Endothelial cell of umbilical vein (primary cell): ENCODE measurements at regions not wholly inside any gene's neighbourhood (a gene's known extent, or its start where the extent isn't known, plus 50 kb on each side); places are given as distances from the start of the nearest gene placed in this dataset.

Experiments used
- BruUV-seq: library from RNA; stranded (reverse); fragments of 400-500 nt; replicated peaks from 2 replicates; lab custom pipeline; 2021; lab: Mats Ljungman, UMichigan
- CTCF ChIA-PET: fragments of 300-600, 350-600 bp; sonication (Branson Sonifier 250); formaldehyde crosslinking; loops from one replicate; lab custom pipeline; 2021; ENCODE audit warnings: antibody characterized with exemption, inconsistent platforms; lab: Charles Lee
- POLR2A ChIA-PET: fragments of 300-600, 350-600 bp; sonication (Branson Sonifier 250); formaldehyde crosslinking; loops from one replicate; lab custom pipeline; 2021; ENCODE audit warnings: antibody characterized with exemption, inconsistent platforms; lab: Charles Lee
- DNase-seq: peaks from one replicate; pipeline ENCODE4 v3.0.0-alpha.2; 2011; ENCODE audit warnings: low read depth, low spot score
- FAIRE-seq: peaks from 2 replicates; lab custom pipeline; 2011; peaks lifted over from hg19 to GRCh38; lab: Jason Lieb, UNC
- H2AFZ ChIP-seq: 2 replicates; pipeline ENCODE4 v1.6.0; 2012; ENCODE audit warnings: low read depth, low read length, control low read depth, inconsistent platforms
- H3K27ac ChIP-seq: 2 replicates; pipeline ENCODE4 v1.5.1; 2011; ENCODE audit warnings: low read depth, mild to moderate bottlenecking, control low read depth, low read length, moderate library complexity; ENCODE audit not compliant: insufficient read depth
- H3K27me3 ChIP-seq, 2 experiments: 2 replicates each; pipeline versions ENCODE4 v1.6.0 to v1.6.1; 2011; ENCODE audit warnings: low read length in 2 of 2, mixed read lengths in 1 of 2; ENCODE audit not compliant: control insufficient read depth in 2 of 2, insufficient read depth in 2 of 2
- H3K36me3 ChIP-seq, 2 experiments: 2 replicates in 1 of 2; 3 replicates in 1 of 2; pipeline ENCODE4 v1.5.1; 2011; ENCODE audit warnings: low read length in 2 of 2, mild to moderate bottlenecking in 1 of 2, moderate library complexity in 1 of 2; ENCODE audit not compliant: control insufficient read depth in 2 of 2, insufficient read depth in 2 of 2; ENCODE audit errors: extremely low read depth in 1 of 2
- H3K4me1 ChIP-seq: 3 replicates; pipeline ENCODE4 v1.5.1; 2011; ENCODE audit warnings: mild to moderate bottlenecking, low read length; ENCODE audit not compliant: control insufficient read depth, insufficient read depth; ENCODE audit errors: extremely low read depth
- H3K4me2 ChIP-seq: 2 replicates; pipeline ENCODE4 v1.6.1; 2011; ENCODE audit warnings: low read length, control low read depth, mixed read lengths; ENCODE audit not compliant: insufficient read depth
- H3K4me3 ChIP-seq, 3 experiments: fragments of 200-600 bp in 1 of 3; sonication (generic), shearing (Covaris generic) in 1 of 3; replicated peaks in 1 of 3; 2 replicates each; pipeline ENCODE4 v1.5.1; 2011 to 2016; ENCODE audit warnings: control low read depth in 3 of 3, low read length in 3 of 3, mild to moderate bottlenecking in 2 of 3, inconsistent platforms in 1 of 3, low read depth in 1 of 3, moderate library complexity in 1 of 3; ENCODE audit not compliant: insufficient read depth in 1 of 3
- H3K79me2 ChIP-seq: 2 replicates; pipeline ENCODE4 v1.6.0; 2012; ENCODE audit warnings: low read length, inconsistent platforms; ENCODE audit not compliant: control insufficient read depth, insufficient read depth
- H3K9ac ChIP-seq: replicated peaks from 2 replicates; pipeline ENCODE3; 2011; ENCODE audit warnings: low read length, control low read depth; ENCODE audit not compliant: insufficient read depth; ENCODE audit errors: extremely low read depth
- H3K9me1 ChIP-seq: replicated peaks from 3 replicates; pipeline ENCODE4 v1.6.0; 2011; ENCODE audit warnings: mild to moderate bottlenecking, low read length; ENCODE audit not compliant: control insufficient read depth, insufficient read depth; ENCODE audit errors: extremely low read depth
- H3K9me3 ChIP-seq: replicated peaks from 2 replicates; pipeline ENCODE4 v1.5.1; 2012; ENCODE audit warnings: low read length, inconsistent platforms; ENCODE audit not compliant: control insufficient read depth, insufficient read depth
- H4K20me1 ChIP-seq: replicated peaks from 2 replicates; pipeline ENCODE3; 2011; ENCODE audit warnings: mild to moderate bottlenecking, low read length; ENCODE audit not compliant: control insufficient read depth, insufficient read depth; ENCODE audit errors: extremely low read depth
- EZH2 ChIP-seq: IDR thresholded peaks from 2 replicates; pipeline ENCODE4 v1.6.1; 2012; ENCODE audit warnings: borderline replicate concordance, low read depth, mild to moderate bottlenecking, moderate library complexity, low read length, inconsistent platforms; ENCODE audit not compliant: severe bottlenecking
- FOS ChIP-seq: IDR thresholded peaks from 2 replicates; pipeline ENCODE4 v1.6.1; 2011; ENCODE audit warnings: mild to moderate bottlenecking, low read length, moderate library complexity, borderline replicate concordance; ENCODE audit not compliant: insufficient read depth
- GATA2 ChIP-seq: IDR thresholded peaks from 2 replicates; pipeline ENCODE4 v1.7.0; 2011; ENCODE audit warnings: low read depth, mild to moderate bottlenecking, moderate library complexity, mixed read lengths, low read length; ENCODE audit not compliant: insufficient read length, insufficient read depth
- JUN ChIP-seq: IDR thresholded peaks from 2 replicates; pipeline ENCODE4 v1.6.1; 2011; ENCODE audit warnings: borderline replicate concordance, low read depth; ENCODE audit not compliant: insufficient read length, insufficient read depth
- MAX ChIP-seq: IDR thresholded peaks from 2 replicates; pipeline ENCODE4 v1.6.1; 2011; ENCODE audit not compliant: insufficient read depth, insufficient read length
- MYC ChIP-seq: IDR thresholded peaks from one replicate; pipeline ENCODE4 v1.6.1; 2011; ENCODE audit warnings: mild to moderate bottlenecking, low read depth, low read length
- POLR2A ChIP-seq: IDR thresholded peaks from 2 replicates; pipeline ENCODE4 v1.6.1; 2012; ENCODE audit warnings: low read depth, mild to moderate bottlenecking, control low read depth, low read length
- POLR2AphosphoS5 ChIP-seq: IDR thresholded peaks from 2 replicates; pipeline ENCODE4 v1.6.1; 2012; ENCODE audit warnings: low read depth, mild to moderate bottlenecking, control low read depth, low read length, moderate library complexity; ENCODE audit not compliant: insufficient read depth
- dilution Hi-C: fragments of 300-500 bp; cut with MboI; formaldehyde crosslinking; loops from one replicate; pipeline ENCODE4 v1.15.0; 2019; ENCODE audit warnings: low sequenced_read_pairs; ENCODE audit not compliant: extremely low pct_ligation_motif_present
- intact Hi-C: fragments of 100-400 bp; cut with micrococcal nuclease; formaldehyde crosslinking; loops from one replicate; pipeline ENCODE4 v1.10.0; 2022
- TF ChIP-seq, protein P1 (sequence below), 2 donors: IDR thresholded peaks; 1 replicate in 1 of 2; 2 replicates in 1 of 2; pipeline ENCODE4 v1.5.1; 2011; ENCODE audit warnings: low read length in 2 of 2, mild to moderate bottlenecking in 2 of 2, moderate library complexity in 2 of 2, control low read depth in 1 of 2, inconsistent platforms in 1 of 2, low read depth in 1 of 2; ENCODE audit not compliant: insufficient read depth in 1 of 2; ENCODE audit errors: extremely low read depth in 1 of 2

- Histone ChIP-seq H4K20me1 (no peaks in the 10 kb centered on the region), H3K4me3 (no peak overlapping the region), H3K4me2 (no peak overlapping the region), H3K9me1 (no peaks in the 10 kb centered on the region), H3K9ac (no peak overlapping the region), H3K4me1 (no peaks in the 10 kb centered on the region), H3K27ac (no peak overlapping the region), H2AFZ (no peak overlapping the region), H3K36me3 (no peaks in the 10 kb centered on the region), H3K79me2 (no peaks in the 10 kb centered on the region), H3K27me3 (no peaks in the 10 kb centered on the region), H3K9me3 (no peaks in the 10 kb centered on the region)
- no peak for TF ChIP-seq MYC
- TF ChIP-seq MAX, result no peak
- TF ChIP-seq FOS, result no peak
- no peak for TF ChIP-seq EZH2
- TF ChIP-seq POLR2A, result no peak
- TF ChIP-seq POLR2AphosphoS5, result no peak
- no peak for TF ChIP-seq JUN
- no peak for TF ChIP-seq GATA2
- intact Hi-C loops (no loop called here), dilution Hi-C loops (no loop called here)
- BruUV-seq, result no TSS peak
- POLR2A ChIA-PET, result no interaction called here
- no peak for FAIRE-seq
- no peak for DNase-seq
- CTCF ChIA-PET, result no interaction called here
These were observed 344.8 kb downstream of the THBS2 start for GRCh38 chr6:168908887-168909286.

DNA sequence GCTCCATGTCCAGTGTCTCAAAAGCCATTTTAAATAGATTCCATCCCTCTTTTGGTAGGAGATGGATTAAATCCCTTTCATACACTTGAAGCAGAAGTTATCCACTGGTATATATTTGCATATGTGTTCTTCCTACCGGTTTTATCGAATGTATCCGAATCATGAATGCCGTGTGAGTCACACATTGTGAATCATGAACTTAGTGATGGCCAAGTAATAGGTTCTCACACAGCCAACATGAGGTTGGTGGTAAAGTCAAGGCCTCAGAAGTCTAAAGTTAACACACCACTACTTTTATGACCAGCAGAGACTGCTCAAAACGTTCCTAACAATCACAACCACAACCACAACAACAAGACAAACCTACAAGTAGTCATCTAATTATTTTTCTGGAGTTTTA is 345.5 kb downstream of the THBS2 start:
- ChIA-PET CTCF (no interaction called here), POLR2A (no interaction called here)
- H3K9me3 ChIP-seq, result no peaks in the 10 kb centered on the region
- H4K20me1 ChIP-seq, result no peaks in the 10 kb centered on the region
- H3K9ac ChIP-seq, result no peak overlapping the region
- no peak overlapping the region for H3K27ac ChIP-seq
- dilution Hi-C loops, result no loop called here
- no peaks in the 10 kb centered on the region for H3K79me2 ChIP-seq
- no peak for FAIRE-seq
- H3K4me1 ChIP-seq, result no peaks in the 10 kb centered on the region
- TF ChIP-seq MYC, result no peak
- TF ChIP-seq POLR2AphosphoS5, result no peak
- TF ChIP-seq POLR2A, result no peak
- TF ChIP-seq FOS, result no peak
- TF ChIP-seq, protein P1, sequence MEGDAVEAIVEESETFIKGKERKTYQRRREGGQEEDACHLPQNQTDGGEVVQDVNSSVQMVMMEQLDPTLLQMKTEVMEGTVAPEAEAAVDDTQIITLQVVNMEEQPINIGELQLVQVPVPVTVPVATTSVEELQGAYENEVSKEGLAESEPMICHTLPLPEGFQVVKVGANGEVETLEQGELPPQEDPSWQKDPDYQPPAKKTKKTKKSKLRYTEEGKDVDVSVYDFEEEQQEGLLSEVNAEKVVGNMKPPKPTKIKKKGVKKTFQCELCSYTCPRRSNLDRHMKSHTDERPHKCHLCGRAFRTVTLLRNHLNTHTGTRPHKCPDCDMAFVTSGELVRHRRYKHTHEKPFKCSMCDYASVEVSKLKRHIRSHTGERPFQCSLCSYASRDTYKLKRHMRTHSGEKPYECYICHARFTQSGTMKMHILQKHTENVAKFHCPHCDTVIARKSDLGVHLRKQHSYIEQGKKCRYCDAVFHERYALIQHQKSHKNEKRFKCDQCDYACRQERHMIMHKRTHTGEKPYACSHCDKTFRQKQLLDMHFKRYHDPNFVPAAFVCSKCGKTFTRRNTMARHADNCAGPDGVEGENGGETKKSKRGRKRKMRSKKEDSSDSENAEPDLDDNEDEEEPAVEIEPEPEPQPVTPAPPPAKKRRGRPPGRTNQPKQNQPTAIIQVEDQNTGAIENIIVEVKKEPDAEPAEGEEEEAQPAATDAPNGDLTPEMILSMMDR (IDR thresholded peaks at IDR 0.05; ENCODE audit: extremely low read depth in 1 of 2, insufficient read depth in 1 of 2, low read depth in 1 of 2, low read length in 2 of 2), result no peak
- TF ChIP-seq GATA2, result no peak
- TF ChIP-seq EZH2, result no peak
- no peaks in the 10 kb centered on the region for H3K36me3 ChIP-seq
- no peak overlapping the region for H3K4me2 ChIP-seq
- no peak for DNase-seq
- intact Hi-C loops, result no loop called here
- H3K9me1 ChIP-seq, result no peaks in the 10 kb centered on the region
- no peaks in the 10 kb centered on the region for H3K27me3 ChIP-seq
- H3K4me3 ChIP-seq, result no peak overlapping the region
- H2AFZ ChIP-seq, result no peak overlapping the region
- no TSS peak for BruUV-seq
